ENCODE measurements at regions not wholly inside any gene's neighbourhood (a gene's known extent, or its start where the extent isn't known, plus 50 kb on each side); places are given as distances from the start of the nearest gene placed in this dataset.
"Not testable (repeated sequence)": the region's sequence is repeated elsewhere in the genome, so short reads cannot be mapped to it uniquely, and the experiment has no call there.

- no peak for DNase-seq (ENCODE audit: low spot score)
These were observed 866.5 kb downstream of the IGSF11 start for GRCh38 chr3:118168175-118168574.

- no peak for DNase-seq (ENCODE audit: low spot score)
These were observed 863.3 kb downstream of the IGSF11 start for GRCh38 chr3:118171236-118171852.

DNA sequence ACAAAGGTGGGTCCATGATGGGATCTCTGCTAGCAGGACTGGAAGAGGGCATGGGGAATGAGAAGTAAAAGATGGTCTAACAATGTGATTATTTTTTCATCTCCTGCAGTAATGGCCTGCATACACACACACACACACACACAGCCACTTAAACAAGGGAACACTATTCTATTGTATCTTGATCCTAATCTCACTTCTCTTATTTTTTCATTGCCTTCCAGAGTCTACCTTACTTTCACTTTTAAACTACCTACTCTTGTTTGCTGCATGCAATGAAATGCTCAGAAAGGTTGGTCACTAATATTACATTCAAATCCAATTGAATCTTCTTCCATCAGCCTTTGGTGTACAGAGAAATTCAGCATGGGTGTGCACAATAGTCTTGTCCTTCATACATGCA lies 853.8 kb downstream of the IGSF11 start:
- DNase-seq (ENCODE audit: low spot score), result no peak

DNA sequence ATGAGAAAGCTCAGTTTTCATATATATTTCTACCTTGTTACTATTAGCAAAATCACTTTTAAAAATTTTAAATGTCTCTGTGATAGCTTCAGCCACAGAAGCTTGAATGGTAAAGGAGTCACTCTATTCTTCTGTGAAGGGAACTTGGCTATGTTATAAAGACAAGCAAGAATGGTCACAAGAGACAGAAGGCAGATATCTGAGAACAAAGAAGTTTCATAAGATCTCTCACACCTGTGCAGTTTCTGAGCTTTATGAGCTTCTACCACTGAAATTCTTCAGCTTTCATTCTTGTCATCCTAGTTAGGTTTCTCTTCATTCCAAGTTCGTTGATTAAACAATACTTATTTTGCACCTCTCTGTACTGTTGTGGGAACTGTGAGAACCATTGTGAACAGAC lies 853.4 kb downstream of the IGSF11 start:
- no peak for DNase-seq (ENCODE audit: low spot score)

DNA sequence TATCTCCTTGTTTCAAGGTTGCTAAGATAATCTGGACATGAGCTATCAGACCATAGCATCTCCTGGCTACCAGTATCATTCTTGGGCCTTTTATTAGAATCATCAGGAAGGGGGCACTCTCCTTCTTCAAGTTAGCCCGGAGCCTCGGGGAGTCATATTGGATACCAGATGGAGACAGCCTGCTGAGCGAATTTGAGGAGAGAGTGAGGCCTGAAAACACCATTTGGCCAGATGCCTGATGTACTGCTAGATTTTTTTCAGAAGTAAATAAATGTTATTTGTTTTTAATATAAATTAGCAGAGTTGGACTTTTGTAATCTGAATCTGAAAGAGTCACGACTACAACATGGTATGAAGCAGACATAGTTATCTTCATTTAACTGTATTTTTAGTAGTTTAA lies 848.6 kb downstream of the IGSF11 start:
- DNase-seq (ENCODE audit: low spot score), result no peak

- peak; percentile 84 for DNase-seq (ENCODE audit: low spot score)
These were observed 847.4 kb downstream of the IGSF11 start for GRCh38 chr3:118187221-118187620.

DNA sequence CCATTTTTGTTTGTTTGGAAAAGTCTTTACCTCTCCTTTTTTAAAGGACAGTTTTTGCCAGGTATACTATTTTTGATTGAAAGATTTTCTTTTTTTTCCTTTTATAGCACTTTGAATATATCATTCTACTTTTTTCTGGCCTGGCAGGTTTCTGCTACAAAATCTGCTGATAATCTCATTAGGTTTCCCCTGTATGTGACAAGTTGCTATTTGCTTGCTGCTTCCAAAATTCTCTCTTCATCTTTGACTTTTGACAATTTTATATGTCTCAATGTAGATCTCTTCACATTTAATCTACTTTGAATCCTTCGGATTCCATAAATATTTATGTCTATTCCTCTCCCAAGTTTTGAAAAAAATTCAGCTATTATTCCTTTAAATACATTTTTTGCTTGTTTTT lies 838.5 kb downstream of the IGSF11 start:
- no peak for DNase-seq (ENCODE audit: low spot score)

- DNase-seq (ENCODE audit: low spot score), result no peak
These were observed 835.6 kb downstream of the IGSF11 start for GRCh38 chr3:118199044-118199443.

GRCh38 chr3:118204052-118204656 lies 830.5 kb downstream of the IGSF11 start:
- DNase-seq (ENCODE audit: low spot score), result no peak

DNA sequence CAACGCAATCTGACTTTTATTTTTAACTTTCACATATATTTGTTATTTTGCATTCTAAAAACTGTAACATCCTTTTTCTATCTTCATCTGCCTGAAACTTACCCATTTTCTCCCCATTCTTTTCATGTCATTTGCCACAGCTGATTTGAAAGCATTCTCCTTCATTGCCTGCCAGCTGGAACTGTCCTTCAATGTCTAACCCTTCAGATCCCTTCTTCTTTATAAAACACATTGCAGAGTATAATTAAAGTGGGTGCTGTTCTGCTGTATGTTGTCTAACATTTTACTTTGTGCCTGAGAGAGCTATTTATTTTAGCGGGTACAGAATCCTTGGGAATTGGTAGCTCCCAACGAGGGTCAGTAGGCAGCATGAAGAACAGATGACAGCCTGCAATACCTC lies 827.4 kb downstream of the IGSF11 start:
- DNase-seq (ENCODE audit: low spot score), result no peak

GRCh38 chr3:118208642-118209041 lies 826.0 kb downstream of the IGSF11 start:
- no peak for DNase-seq (ENCODE audit: low spot score)

GRCh38 chr3:118213892-118214291 lies 820.8 kb downstream of the IGSF11 start:
- DNase-seq (ENCODE audit: low spot score), result no peak

DNA sequence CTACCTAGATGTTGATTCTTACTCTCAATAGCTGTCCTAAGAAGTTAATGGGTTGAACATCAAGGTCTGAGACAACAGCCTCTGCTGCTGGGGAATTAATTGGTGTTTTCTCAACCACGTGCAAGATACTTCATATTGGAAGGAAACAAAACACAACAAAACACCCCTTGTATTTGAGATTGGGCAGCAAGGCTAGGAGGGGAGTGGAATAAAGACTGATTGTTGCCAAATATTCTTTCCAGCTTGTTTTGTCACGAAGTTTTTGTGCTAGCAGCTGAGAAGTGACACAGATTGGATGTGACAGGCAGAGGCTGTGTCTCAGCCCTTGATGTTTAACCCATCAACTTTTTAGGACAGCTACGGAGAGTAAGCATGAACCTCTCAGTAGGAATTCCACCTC lies 808.4 kb downstream of the IGSF11 start:
- no peak for DNase-seq (ENCODE audit: low spot score)

DNA sequence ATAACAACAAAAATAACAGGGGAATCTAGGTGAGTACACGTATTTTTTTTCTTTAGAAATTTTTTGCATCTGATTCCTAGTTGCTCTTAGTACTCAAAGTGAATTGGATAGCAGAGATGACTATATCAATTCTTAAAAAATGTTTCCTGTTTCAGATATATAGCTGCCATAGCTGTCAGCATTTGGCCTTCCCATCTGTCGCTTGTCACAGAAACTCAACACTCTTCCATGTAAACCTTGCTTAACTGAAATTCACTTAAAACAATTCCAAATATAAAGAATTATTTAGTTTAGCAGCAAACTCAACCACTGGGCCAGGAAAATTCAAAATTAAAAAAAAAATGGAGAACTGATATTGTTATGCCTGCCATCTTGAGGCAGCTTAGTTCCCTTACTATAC lies 807.5 kb downstream of the IGSF11 start:
- no peak for DNase-seq (ENCODE audit: low spot score)

DNA sequence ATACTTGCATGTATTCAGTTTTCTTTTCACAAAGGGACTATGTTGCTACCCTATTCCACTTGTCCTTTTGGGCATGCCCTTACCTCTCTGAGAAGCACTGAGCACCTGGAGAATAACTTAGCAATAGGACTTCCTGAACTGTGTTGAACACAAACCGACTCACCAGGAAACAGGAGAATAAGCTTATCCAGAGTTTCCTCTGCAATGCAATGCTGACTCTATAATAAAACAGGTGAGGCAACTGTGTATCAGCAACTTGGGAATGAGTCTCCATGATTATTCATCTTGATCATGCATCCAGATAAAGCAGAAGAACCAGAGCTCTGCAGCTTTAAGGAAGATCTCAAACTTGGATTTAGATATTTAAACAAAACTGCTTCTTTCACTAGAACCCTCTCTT lies 806.5 kb downstream of the IGSF11 start:
- DNase-seq (ENCODE audit: low spot score), result no peak

GRCh38 chr3:118229196-118229595 lies 805.5 kb downstream of the IGSF11 start:
- DNase-seq (ENCODE audit: low spot score), result no peak

- no peak for DNase-seq (ENCODE audit: low spot score)
These were observed 803.1 kb downstream of the IGSF11 start for GRCh38 chr3:118231578-118231977.

DNA sequence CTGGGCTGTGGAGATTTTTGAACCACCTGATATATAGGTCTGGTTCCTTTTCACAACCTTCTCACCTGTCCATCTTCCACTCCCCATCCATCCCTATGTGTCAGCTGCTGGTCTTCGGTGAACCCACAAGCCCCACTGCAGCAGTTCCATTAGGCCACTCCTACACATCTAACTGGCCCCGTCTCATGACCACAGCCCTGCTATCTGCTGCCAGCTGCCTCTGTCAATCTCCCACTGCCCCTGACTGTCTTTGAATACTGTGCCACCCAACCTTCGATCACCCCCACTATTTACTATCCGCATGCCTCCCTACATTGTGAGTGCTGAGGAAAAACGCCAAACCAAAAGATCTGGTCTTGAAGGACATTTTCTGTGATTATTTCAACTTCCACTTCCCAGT lies 795.4 kb downstream of the IGSF11 start:
- no peak for DNase-seq (ENCODE audit: low spot score)

- DNase-seq (ENCODE audit: low spot score), result peak; percentile 62
These were observed 789.9 kb downstream of the IGSF11 start for GRCh38 chr3:118244761-118245160.

DNA sequence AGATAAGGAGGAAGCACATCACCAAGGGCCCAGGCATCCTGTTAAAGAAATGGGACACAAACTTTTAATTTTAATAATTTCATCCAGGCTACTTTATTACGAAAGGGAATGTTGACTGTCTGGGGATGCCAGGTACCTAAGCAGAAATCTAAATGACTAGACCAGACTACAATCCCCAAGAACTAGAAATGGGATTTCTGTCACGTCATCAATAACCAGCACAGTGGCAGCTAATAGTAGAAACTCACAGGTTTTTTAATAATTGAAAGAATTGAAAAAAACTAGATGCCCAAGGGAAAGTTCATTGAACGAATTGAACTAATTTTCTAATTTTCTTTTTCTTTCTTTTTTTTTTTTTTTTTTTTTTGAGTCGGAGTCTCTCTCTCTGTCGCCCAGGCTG lies 789.3 kb downstream of the IGSF11 start:
- DNase-seq (ENCODE audit: low spot score), result no peak

DNA sequence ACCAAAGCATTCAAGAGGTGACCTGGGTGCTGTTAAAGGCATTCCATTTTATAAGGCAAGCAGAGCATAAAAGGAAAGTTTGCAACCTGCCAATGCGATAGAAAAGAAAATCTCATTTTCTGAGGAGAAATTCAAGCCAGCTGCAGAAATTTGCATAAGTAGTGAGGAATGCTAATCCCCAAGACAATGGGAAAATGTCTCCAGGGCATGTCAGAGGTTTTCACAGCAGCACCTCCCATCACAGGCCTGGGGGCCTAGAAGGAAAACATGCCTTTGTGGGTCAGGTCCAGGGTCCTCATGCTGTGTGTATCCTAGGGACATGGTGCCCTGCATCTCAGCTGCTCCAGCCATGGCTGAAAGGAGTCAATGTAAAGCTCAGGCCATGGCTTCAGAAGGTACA lies 775.8 kb downstream of the IGSF11 start:
- DNase-seq (ENCODE audit: low spot score), result not testable (repeated sequence)

DNA sequence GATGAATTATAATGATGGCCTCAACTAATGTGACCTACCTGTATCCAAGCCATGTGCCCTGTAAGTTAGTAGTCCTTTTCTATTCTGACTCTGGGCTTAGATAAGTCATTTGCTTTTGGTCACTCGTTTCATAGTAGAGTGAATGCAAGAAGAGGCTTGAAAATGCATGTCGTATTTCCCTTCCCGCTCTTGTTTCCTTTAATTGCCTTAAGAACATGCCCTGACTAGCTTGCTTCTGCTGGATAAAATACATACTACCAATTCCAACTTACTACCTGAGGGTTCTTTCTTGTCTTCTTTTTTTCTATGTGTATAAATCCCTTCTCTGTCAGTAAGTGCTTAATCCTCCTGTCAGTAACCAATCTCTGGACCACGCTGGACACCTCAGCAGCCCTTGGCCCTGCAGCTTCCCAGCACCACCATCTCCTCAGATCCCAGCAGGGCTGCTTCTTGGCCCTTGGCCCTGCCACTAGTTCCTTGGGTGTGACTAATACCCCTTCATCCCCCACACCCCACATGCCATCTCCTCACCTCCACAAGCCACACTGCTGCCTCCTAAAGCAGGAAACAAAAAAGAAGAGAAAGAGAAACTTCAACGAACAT lies 771.7 kb downstream of the IGSF11 start:
- DNase-seq (ENCODE audit: low spot score), result no peak

DNA sequence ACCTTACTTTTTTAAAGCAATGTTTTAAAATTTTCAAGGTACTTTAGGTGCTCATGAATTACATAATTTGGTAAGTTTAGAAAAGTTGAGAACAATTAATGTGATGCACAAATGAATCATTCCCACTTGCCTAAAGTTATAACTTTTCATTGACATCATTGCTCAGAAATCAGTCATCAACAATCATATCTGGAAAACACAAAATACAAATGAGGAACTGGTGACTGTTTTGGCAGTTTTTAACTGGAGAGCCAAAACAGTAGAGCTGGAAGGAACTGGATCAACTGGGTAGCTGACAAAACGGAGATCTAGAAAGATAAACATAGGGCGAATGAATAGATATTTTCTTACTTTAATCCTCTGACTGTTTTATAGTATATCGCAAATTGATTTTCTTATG lies 767.1 kb downstream of the IGSF11 start:
- DNase-seq (ENCODE audit: low spot score), result no peak

GRCh38 chr3:118269537-118270125 lies 765.0 kb downstream of the IGSF11 start:
- DNase-seq (ENCODE audit: low spot score), result no peak

Data from COLO829 (cell line).